OCI-LY1 (cell line): ENCODE measurements at regions not wholly inside any gene's neighbourhood (a gene's known extent, or its start where the extent isn't known, plus 50 kb on each side); places are given as distances from the start of the nearest gene placed in this dataset.

Experiments used
- EZH2 ChIP-seq: fragments of 200-600 bp; sonication (generic), shearing (Covaris generic); IDR thresholded peaks from 2 replicates; pipeline ENCODE4 v1.8.0; 2017; ENCODE audit warnings: borderline replicate concordance, mixed run types, mild to moderate bottlenecking, antibody characterized with exemption, low read length, moderate library complexity, mixed read lengths
- TF ChIP-seq, protein P1 (sequence below): fragments of 200-600 bp; sonication (generic), shearing (Covaris generic); IDR thresholded peaks from 2 replicates; pipeline ENCODE4 v1.5.1; 2017; ENCODE audit warnings: mild to moderate bottlenecking, antibody characterized with exemption, low read length, moderate library complexity, mixed read lengths

DNA sequence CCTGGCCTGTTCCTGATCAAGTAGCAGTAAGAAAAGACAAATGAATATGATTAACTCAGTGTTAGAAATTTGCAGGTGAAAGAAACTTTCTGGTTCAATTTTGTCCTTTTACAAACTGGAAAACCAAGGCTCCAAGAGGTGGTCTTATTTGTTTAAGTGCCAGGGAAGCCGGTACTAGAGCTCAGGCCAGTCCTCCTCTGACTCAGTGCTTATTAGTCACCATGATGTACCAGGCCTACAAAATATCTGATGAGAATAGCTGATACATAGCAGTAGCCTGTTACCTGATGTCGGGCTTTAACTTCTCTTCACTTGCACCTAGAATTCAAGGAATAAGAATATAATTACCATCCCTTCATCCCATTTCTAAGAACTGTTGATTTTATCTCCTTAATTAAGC, 394.8 kb downstream of the LMX1A start:
- TF ChIP-seq, protein P1, sequence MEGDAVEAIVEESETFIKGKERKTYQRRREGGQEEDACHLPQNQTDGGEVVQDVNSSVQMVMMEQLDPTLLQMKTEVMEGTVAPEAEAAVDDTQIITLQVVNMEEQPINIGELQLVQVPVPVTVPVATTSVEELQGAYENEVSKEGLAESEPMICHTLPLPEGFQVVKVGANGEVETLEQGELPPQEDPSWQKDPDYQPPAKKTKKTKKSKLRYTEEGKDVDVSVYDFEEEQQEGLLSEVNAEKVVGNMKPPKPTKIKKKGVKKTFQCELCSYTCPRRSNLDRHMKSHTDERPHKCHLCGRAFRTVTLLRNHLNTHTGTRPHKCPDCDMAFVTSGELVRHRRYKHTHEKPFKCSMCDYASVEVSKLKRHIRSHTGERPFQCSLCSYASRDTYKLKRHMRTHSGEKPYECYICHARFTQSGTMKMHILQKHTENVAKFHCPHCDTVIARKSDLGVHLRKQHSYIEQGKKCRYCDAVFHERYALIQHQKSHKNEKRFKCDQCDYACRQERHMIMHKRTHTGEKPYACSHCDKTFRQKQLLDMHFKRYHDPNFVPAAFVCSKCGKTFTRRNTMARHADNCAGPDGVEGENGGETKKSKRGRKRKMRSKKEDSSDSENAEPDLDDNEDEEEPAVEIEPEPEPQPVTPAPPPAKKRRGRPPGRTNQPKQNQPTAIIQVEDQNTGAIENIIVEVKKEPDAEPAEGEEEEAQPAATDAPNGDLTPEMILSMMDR, result no peak
- no peak for TF ChIP-seq EZH2
